ENCODE measurements at regions not wholly inside any gene's neighbourhood (a gene's known extent, or its start where the extent isn't known, plus 50 kb on each side); places are given as distances from the start of the nearest gene placed in this dataset.
"Not testable (repeated sequence)": the region's sequence is repeated elsewhere in the genome, so short reads cannot be mapped to it uniquely, and the experiment has no call there.

- DNase-seq, result no peak
Observed at GRCh38 chr9:108265065-108265464, 590.7 kb downstream of the ACTL7B start.

- no peak for DNase-seq
Observed at GRCh38 chr9:108264093-108264492, 591.7 kb downstream of the ACTL7B start.

GRCh38 chr9:108262836-108263235 is 593.0 kb downstream of the ACTL7B start:
- DNase-seq, result no peak

- DNase-seq, result no peak
Observed at GRCh38 chr9:108259917-108260675, 595.7 kb downstream of the ACTL7B start.

- DNase-seq, result no peak
Observed at GRCh38 chr9:108258640-108259039, 597.1 kb downstream of the ACTL7B start.

- peak; percentile 24 for DNase-seq
Observed at GRCh38 chr9:108257382-108257781, 598.4 kb downstream of the ACTL7B start.

GRCh38 chr9:108254236-108254635 is 601.5 kb downstream of the ACTL7B start:
- no peak for DNase-seq

- DNase-seq, result not testable (repeated sequence)
Observed at GRCh38 chr9:108247391-108247790, 608.4 kb downstream of the ACTL7B start.

GRCh38 chr9:108245901-108246300 is 609.9 kb downstream of the ACTL7B start:
- DNase-seq, result no peak

- DNase-seq, result no peak
Observed at GRCh38 chr9:108245331-108245730, 610.5 kb downstream of the ACTL7B start.

- DNase-seq, result no peak
Observed at GRCh38 chr9:108244686-108245085, 611.1 kb downstream of the ACTL7B start.

GRCh38 chr9:108241384-108242073 is 614.3 kb downstream of the ACTL7B start:
- DNase-seq, result no peak

GRCh38 chr9:108239696-108240321 is 616.0 kb downstream of the ACTL7B start:
- DNase-seq, result no peak

- DNase-seq, result no peak
Observed at GRCh38 chr9:108235609-108236008, 620.2 kb downstream of the ACTL7B start.

GRCh38 chr9:108234811-108235210 is 621.0 kb downstream of the ACTL7B start:
- DNase-seq, result no peak

GRCh38 chr9:108225149-108225800 is 630.5 kb downstream of the ACTL7B start:
- no peak for DNase-seq

GRCh38 chr9:108224716-108225115 is 631.1 kb downstream of the ACTL7B start:
- no peak for DNase-seq

- DNase-seq, result no peak
Observed at GRCh38 chr9:108219664-108220063, 636.1 kb downstream of the ACTL7B start.

- no peak for DNase-seq
Observed at GRCh38 chr9:108217431-108218349, 638.1 kb downstream of the ACTL7B start.

GRCh38 chr9:108213511-108213910 is 642.3 kb downstream of the ACTL7B start:
- no peak for DNase-seq

- DNase-seq, result no peak
Observed at GRCh38 chr9:108212184-108212583, 643.6 kb downstream of the ACTL7B start.

GRCh38 chr9:108211411-108211955 is 644.3 kb downstream of the ACTL7B start:
- no peak for DNase-seq
